K562 (cell line): ENCODE measurements at regions not wholly inside any gene's neighbourhood (a gene's known extent, or its start where the extent isn't known, plus 50 kb on each side); places are given as distances from the start of the nearest gene placed in this dataset.

Experiments
- CCNT2 ChIP-seq: IDR thresholded peaks from 2 replicates; pipeline ENCODE4 v1.6.1; 2011; ENCODE audit warnings: borderline replicate concordance, low read depth, mild to moderate bottlenecking, moderate library complexity, mixed read lengths, low read length; ENCODE audit not compliant: insufficient read length; ENCODE audit errors: extremely low read depth
- EP300 ChIP-seq: IDR thresholded peaks from 2 replicates; pipeline ENCODE4 v1.6.1; 2012; ENCODE audit warnings: low read length, improper control_type of control experiment
- HDGF ChIP-seq: fragments of 450-650 bp; IDR thresholded peaks from 2 replicates; pipeline ENCODE4 v1.6.1; 2016
- NR3C1 ChIP-seq: sonication (generic); formaldehyde crosslinking; IDR thresholded peaks from 2 replicates; pipeline ENCODE4 v1.8.1; 2022; ENCODE audit warnings: missing genetic modification reagents
- POLR2A ChIP-seq: fragments of 450-650 bp; conservative IDR thresholded peaks from 2 replicates; pipeline ENCODE4 v1.6.1; 2016
- SMARCB1 ChIP-seq: IDR thresholded peaks from 2 replicates; pipeline ENCODE4 v1.6.1; 2011; ENCODE audit warnings: improper control_type of control experiment, low read depth; ENCODE audit not compliant: insufficient read length
- TAF1 ChIP-seq: IDR thresholded peaks from 2 replicates; pipeline ENCODE4 v1.6.1; 2011; ENCODE audit warnings: mild to moderate bottlenecking, low read length, moderate library complexity; ENCODE audit not compliant: insufficient read depth, control insufficient read depth, severe bottlenecking; ENCODE audit errors: extremely low read depth
- U2AF1 ChIP-seq: fragments of 200-400 bp; formaldehyde crosslinking; optimal IDR thresholded peaks from 2 replicates; pipeline ENCODE3; 2017; ENCODE audit warnings: mild to moderate bottlenecking, low read depth, low read length, moderate library complexity
- U2AF2 ChIP-seq: fragments of 200-400 bp; formaldehyde crosslinking; optimal IDR thresholded peaks from 2 replicates; pipeline ENCODE3; 2017; ENCODE audit warnings: low read depth, mild to moderate bottlenecking, low read length
- TF ChIP-seq, protein P1 (sequence below): fragments of 250-450 bp; sonication (Bioruptor Pico); IDR thresholded peaks from 2 replicates; pipeline ENCODE4 v1.4.0; 2020

DNA sequence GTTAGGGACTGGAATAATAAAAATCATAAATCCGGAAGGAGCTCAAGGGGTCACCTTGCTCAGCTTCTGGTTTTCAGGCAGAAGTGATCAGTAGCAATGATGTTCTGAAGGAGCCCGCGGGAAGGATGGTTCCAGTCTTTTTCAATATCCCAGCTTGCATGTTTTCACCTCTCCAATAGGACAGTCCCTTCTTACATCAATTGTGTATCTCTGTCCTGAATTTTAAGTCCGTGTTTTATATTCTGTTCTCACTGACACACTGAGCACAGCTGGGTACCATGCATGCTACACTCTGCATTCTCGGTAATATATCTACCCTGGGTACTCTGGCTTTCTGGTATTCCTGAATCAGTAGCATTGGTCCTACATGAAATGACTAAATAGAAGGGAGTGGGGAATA is 55.2 kb upstream of the SLC35B4 start:
- no peak for TF ChIP-seq SMARCB1
- TF ChIP-seq CCNT2 = no peak
- TF ChIP-seq HDGF = no peak
- TF ChIP-seq U2AF2 = no peak
- no peak for TF ChIP-seq EP300
- no peak for TF ChIP-seq TAF1
- TF ChIP-seq, protein P1, sequence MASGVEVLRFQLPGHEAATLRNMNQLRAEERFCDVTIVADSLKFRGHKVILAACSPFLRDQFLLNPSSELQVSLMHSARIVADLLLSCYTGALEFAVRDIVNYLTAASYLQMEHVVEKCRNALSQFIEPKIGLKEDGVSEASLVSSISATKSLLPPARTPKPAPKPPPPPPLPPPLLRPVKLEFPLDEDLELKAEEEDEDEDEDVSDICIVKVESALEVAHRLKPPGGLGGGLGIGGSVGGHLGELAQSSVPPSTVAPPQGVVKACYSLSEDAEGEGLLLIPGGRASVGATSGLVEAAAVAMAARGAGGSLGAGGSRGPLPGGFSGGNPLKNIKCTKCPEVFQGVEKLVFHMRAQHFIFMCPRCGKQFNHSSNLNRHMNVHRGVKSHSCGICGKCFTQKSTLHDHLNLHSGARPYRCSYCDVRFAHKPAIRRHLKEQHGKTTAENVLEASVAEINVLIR (CRISPR knock-in tag) = no peak
- no peak for TF ChIP-seq POLR2A
- no peak for TF ChIP-seq NR3C1 (CRISPR knock-in tag)
- TF ChIP-seq U2AF1 = no peak
